ENCODE measurements at regions not wholly inside any gene's neighbourhood (a gene's known extent, or its start where the extent isn't known, plus 50 kb on each side); places are given as distances from the start of the nearest gene placed in this dataset.

DNA sequence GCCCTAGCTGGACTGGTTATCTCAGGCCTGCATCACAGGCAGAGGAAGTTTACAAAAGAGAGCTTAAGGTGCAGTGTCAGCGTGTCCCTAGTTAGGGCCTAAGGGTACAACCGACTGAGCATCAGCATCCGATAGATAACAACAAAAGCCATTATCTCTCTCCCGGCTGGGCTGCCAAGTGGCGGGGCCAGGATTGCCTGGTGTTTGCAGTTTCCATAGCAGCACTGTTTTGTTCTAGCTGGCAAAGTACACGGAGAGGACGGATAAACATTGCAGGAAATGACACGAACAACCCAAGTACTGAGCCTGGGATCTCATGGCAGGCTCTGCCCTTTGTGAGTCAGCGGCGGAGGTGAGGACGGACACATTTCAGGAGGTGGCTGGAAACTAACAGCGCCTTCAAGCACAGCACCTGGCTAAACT is 104.7 kb upstream of the NOCT start:
- H3K27ac Mint-ChIP-seq, result no peak overlapping the region
- H3K9ac ChIP-seq (ENCODE audit: insufficient read depth, low read length, poor library complexity, severe bottlenecking), result no peak overlapping the region
- H3K27ac ChIP-seq (ENCODE audit: low read depth in 1 of 2, low read length in 2 of 2), result no peak overlapping the region
- no peak for DNase-seq
- H3K27me3 ChIP-seq (ENCODE audit: control insufficient read depth in 2 of 2, insufficient read depth in 2 of 2, low read length in 2 of 2), result no peaks in the 10 kb centered on the region
- H3K9me3 ChIP-seq (replicated peaks in 1 of 2; ENCODE audit: control insufficient read depth in 1 of 2, insufficient read depth in 1 of 2, low read length in 2 of 2), result no peaks in the 10 kb centered on the region
- H3K4me3 ChIP-seq (replicated peaks in 1 of 3; ENCODE audit: low read depth in 2 of 3, low read length in 3 of 3), result no peak overlapping the region
- no peaks in the 10 kb centered on the region for H3K9me3 Mint-ChIP-seq
- TF ChIP-seq, protein P1, sequence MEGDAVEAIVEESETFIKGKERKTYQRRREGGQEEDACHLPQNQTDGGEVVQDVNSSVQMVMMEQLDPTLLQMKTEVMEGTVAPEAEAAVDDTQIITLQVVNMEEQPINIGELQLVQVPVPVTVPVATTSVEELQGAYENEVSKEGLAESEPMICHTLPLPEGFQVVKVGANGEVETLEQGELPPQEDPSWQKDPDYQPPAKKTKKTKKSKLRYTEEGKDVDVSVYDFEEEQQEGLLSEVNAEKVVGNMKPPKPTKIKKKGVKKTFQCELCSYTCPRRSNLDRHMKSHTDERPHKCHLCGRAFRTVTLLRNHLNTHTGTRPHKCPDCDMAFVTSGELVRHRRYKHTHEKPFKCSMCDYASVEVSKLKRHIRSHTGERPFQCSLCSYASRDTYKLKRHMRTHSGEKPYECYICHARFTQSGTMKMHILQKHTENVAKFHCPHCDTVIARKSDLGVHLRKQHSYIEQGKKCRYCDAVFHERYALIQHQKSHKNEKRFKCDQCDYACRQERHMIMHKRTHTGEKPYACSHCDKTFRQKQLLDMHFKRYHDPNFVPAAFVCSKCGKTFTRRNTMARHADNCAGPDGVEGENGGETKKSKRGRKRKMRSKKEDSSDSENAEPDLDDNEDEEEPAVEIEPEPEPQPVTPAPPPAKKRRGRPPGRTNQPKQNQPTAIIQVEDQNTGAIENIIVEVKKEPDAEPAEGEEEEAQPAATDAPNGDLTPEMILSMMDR (IDR thresholded peaks at IDR 0.05), result no peak
- no peaks in the 10 kb centered on the region for H3K4me1 ChIP-seq (ENCODE audit: control insufficient read depth in 1 of 2, insufficient read depth in 2 of 2, low read length in 2 of 2)
- H3K27me3 Mint-ChIP-seq (ENCODE audit: low read depth in 3 of 3), result peaks cover 0 to 9% (median 7%) of the 10 kb centered on the region in 3 donors
- peaks cover 0 to 2% of the 10 kb centered on the region in 2 donors for H3K36me3 Mint-ChIP-seq
- no peaks in the 10 kb centered on the region for H3K36me3 ChIP-seq (replicated peaks in 1 of 2; ENCODE audit: control insufficient read depth in 1 of 2, insufficient read depth in 2 of 2, low read length in 2 of 2)
- H3K4me2 ChIP-seq (replicated peaks; ENCODE audit: extremely low read depth, low read length, poor library complexity, severe bottlenecking), result no peak overlapping the region
- H3K4me1 Mint-ChIP-seq, result peaks cover 3% of the 10 kb centered on the region
- H4K20me1 ChIP-seq (ENCODE audit: insufficient read depth, low read length), result no peaks in the 10 kb centered on the region
- WGBS (ENCODE audit: insufficient coverage), result 43% methylated on average over 12 of the region's 12 CpGs
- no peak overlapping the region for H3K4me3 Mint-ChIP-seq
- no peak overlapping the region for H2AFZ ChIP-seq (ENCODE audit: insufficient read depth, low read depth, low read length, poor library complexity, severe bottlenecking)
- H3K79me2 ChIP-seq (ENCODE audit: insufficient read depth, low read length), result no peaks in the 10 kb centered on the region
- intact Hi-C loops (cut with micrococcal nuclease), result no loop called here

DNA sequence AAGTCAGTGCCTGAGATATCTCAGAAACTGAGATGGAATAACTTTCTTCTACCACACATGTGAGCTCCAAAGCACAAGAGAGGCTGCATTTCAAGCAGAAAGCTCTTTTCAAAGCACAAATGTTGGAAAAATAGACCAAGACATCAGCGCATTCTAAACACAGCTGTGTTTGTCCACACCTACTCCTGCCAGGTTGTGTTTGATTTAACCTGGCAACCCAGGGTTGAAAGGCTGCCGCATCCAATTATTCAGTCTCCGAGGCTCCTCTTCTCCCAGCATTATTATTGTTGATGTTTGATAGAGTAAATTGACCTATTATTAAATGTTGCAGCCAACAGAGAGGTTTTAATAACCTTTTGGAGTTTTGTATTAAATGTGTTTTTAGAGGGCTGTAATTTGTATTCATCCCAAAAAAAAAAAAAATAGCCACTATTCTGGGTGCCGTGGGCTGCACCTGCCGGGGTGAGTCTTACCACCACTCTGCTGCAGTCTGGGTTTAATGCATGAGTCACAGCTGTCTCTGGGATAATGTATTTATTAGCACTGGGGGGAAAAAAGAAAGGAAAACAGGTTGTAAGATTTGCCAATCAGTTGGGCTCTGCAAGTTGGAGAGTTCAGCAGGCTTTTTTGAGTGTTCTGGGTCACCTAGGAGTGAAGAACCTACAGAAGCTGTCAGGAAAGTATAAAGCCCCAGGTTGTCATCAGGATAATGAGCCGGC is 105.2 kb upstream of the NOCT start:
- intact Hi-C loops (cut with micrococcal nuclease), result no loop called here
- Mint-ChIP-seq H3K27me3 (ENCODE audit: low read depth in 3 of 3) (peaks cover 0 to 9% (median 7%) of the 10 kb centered on the region in 3 donors), H3K9me3 (no peaks in the 10 kb centered on the region), H3K4me3 (no peak overlapping the region), H3K36me3 (peaks cover 0 to 2% of the 10 kb centered on the region in 2 donors), H3K27ac (no peak overlapping the region), H3K4me1 (peaks cover 3% of the 10 kb centered on the region)
- no peaks in the 10 kb centered on the region for H3K36me3 ChIP-seq (replicated peaks in 1 of 2; ENCODE audit: control insufficient read depth in 1 of 2, insufficient read depth in 2 of 2, low read length in 2 of 2)
- H3K9ac ChIP-seq (ENCODE audit: insufficient read depth, low read length, poor library complexity, severe bottlenecking), result no peak overlapping the region
- no peaks in the 10 kb centered on the region for H4K20me1 ChIP-seq (ENCODE audit: insufficient read depth, low read length)
- TF ChIP-seq, protein P1 (IDR thresholded peaks at IDR 0.05), result no peak
- H3K27me3 ChIP-seq (ENCODE audit: control insufficient read depth in 2 of 2, insufficient read depth in 2 of 2, low read length in 2 of 2), result no peaks in the 10 kb centered on the region
- no peak overlapping the region for H3K27ac ChIP-seq (ENCODE audit: low read depth in 1 of 2, low read length in 2 of 2)
- H3K4me3 ChIP-seq (replicated peaks in 1 of 3; ENCODE audit: low read depth in 2 of 3, low read length in 3 of 3), result no peak overlapping the region
- H3K9me3 ChIP-seq (replicated peaks in 1 of 2; ENCODE audit: control insufficient read depth in 1 of 2, insufficient read depth in 1 of 2, low read length in 2 of 2), result no peaks in the 10 kb centered on the region
- no peak overlapping the region for H2AFZ ChIP-seq (ENCODE audit: insufficient read depth, low read depth, low read length, poor library complexity, severe bottlenecking)
- no peaks in the 10 kb centered on the region for H3K79me2 ChIP-seq (ENCODE audit: insufficient read depth, low read length)
- H3K4me2 ChIP-seq (replicated peaks; ENCODE audit: extremely low read depth, low read length, poor library complexity, severe bottlenecking), result no peak overlapping the region
- DNase-seq, result no peak
- WGBS (ENCODE audit: insufficient coverage), result 71% methylated on average over 2 of the region's 6 CpGs
- no peaks in the 10 kb centered on the region for H3K4me1 ChIP-seq (ENCODE audit: control insufficient read depth in 1 of 2, insufficient read depth in 2 of 2, low read length in 2 of 2)

All from CD14-positive monocyte (primary cell).